ENCODE measurements at regions not wholly inside any gene's neighbourhood (a gene's known extent, or its start where the extent isn't known, plus 50 kb on each side); places are given as distances from the start of the nearest gene placed in this dataset.
"Not testable (repeated sequence)": the region's sequence is repeated elsewhere in the genome, so short reads cannot be mapped to it uniquely, and the experiment has no call there.

DNA sequence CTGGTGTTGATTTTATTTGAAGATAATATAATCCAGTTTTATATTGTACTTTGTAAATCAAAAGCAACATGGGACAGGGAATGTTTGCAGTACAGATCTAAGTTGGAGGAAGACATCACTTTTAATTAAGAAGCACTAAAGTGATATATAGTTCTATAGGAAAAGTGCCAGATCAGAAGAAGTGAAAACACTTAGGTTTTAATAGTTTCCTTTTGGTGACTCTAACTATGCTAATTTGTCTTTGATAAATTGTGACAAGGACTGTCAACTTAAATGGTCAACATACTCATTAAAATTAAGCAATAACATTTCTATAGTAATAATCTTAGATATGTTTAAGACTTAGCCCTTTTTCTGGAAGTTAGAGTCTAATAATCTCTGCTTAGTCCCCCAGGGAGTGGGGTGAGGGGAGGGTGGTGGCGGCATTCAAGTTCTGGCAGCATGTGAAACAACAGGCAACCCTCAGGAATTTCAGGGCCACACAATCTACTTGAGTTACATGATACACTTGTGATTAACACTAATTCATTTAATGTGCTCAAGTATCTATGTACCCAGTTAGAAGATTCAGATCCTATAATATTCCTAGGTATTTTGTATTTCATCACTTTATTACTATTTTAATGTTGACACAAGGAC lies 1026.5 kb downstream of the NR2F1-AS1 start:
- DNase-seq (ENCODE audit: low read depth in 4 of 4, low spot score in 3 of 4): no peak

DNA sequence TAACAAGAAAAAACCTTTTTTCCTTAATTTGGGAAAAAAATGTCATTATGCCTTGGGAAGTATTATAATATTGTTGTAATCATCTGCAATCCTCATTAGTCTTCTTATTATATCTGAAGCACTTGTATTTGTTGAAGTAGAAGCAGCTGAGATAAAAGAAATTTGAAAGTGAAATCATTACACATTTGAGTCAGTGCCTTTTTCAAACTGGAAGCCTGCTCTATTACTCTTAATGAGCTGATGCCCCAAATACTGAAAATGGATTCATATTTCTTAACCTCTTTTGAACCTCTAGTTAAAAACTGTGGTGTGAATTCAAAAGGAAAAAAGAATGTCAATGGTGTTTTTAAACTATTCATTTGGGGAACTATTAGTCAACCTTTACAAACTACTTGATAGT lies 1027.7 kb downstream of the NR2F1-AS1 start:
- no peak for DNase-seq (ENCODE audit: low read depth in 4 of 4, low spot score in 3 of 4)

DNA sequence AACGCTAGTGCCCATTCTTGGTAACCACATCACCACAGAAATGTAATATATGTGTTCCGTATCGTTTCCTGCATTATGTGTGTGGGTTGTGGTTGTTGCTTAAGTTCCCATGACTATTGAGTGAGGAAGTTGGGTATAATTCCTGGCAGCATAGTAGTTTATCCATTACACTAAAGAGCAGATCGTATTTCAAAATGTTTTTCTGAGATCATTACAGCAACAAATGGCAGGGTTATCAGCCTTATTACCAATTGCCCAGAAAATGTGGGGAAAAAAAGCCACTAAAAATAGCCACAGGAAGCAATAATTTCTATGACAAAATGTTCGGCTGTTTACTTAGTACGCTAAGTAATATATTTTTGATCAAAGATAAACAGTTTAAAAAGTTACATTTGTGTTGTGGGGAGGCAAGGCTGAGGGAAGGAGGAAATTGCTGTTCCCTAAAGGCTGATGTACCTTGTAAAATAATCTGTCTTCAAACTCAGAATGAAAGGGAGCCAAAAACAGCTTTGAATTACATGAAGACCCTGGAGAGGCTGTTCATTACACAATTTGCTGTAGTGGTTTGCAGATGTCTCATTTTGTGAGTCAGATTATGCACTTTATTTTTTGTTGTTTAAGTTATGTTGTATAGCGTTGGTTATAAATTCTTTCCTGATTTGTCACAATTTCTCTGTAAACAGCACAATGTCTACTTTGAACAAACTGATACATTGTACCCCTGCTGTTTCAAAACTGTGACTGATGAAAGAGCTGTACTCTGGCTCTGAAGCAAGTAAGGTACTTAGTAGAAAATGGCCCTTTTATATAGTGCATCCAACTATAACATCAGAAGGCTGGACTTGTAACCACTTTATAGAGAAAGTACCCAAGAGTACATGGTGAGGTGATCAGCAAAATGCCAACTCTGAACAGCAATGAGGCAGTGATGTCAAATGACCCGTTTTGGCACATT lies 1028.5 kb downstream of the NR2F1-AS1 start:
- DNase-seq (ENCODE audit: low read depth in 4 of 4, low spot score in 3 of 4): no peak

DNA sequence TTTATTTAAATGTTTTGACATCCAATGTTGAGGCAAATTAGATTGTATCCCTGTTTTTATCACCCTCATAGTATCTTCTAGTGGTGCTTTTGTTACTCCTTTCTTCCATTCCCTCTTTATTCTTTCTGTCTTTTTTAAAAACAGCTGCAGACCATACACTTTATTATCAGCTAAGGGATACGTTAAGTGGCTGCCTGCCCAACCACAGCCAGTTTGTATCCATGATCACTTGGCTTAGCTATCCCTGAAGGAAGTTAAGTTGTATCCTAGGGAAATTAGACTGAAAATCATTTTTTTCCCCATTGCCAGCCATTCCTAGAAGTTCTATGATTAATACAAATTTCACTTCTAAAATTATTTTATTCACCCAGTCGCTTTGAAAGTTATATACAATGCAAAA lies 1032.7 kb downstream of the NR2F1-AS1 start:
- no peak for DNase-seq (ENCODE audit: low read depth in 4 of 4, low spot score in 3 of 4)

DNA sequence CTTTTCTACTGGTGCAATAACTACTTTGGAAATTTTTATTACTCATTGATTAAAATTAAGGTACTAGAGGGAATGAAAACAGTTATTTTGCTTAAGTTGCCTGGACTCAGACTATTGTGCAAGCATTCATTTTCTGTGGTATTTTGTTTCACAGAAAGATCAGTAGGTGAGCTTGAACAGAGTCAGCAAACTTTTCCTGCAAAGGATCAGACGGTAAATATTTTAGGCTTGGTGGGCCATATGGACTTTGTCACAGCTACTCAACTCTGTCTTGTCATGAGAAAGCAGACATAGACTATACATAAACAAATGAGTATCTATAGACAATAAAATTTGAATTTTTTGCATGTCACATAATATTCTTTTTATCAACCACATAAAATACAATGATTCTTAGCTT lies 1036.4 kb downstream of the NR2F1-AS1 start:
- no peak for DNase-seq (ENCODE audit: low read depth in 4 of 4, low spot score in 3 of 4)

DNA sequence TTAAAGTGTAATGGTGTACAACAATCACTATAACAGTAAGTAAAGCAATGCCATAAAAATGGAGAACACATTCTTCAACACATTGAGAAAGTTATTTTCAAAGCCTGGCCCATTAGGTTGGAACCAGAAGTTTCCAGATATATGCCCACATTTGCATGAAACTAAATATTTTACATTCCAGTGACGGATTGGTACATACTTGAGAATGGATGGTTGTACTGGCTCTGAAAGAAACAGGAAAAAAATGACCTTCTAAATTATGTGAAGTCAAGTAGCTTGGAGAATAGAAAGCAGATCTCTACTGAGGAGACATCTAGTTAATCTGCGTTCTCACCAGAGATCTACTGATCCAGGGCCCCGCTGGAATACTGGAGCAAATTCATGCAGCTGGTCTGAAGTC lies 1037.0 kb downstream of the NR2F1-AS1 start:
- DNase-seq (ENCODE audit: low read depth in 4 of 4, low spot score in 3 of 4): no peak

DNA sequence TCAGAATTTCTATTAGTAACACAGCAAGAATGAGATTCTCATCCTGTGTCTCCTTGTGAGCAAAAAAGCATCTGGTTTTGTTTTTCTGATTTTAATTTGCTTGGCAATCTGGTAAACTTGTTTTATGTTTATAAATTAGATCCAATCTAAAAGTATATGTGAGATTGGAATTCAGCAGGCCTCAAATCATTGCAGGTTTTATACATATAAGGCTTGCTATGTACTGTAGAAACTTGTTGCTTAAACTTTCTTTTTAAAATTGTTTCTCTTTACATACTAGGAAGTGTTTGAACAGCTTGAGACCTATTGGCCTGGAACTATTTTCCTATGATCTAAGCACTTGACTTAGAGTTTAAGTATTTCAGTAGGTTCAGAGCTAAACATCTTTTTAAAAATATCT lies 1037.8 kb downstream of the NR2F1-AS1 start:
- DNase-seq (ENCODE audit: low read depth in 4 of 4, low spot score in 3 of 4): no peak

DNA sequence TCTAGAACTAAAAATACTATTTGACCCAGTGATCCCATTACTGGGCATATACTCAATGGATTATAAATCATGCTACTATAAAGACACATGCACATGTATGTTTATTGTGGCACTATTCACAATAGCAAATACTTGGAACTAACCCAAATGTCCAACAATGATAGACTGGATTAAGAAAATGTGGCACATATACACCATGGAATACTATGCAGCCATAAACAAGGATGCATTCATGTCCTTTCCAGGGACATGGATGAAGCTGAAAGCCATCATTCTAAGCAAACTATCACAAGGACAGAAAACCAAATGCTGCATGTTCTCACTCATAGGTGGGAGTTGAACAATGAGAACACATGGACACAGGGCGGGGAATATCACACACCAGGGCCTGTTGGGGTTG lies 1039.0 kb downstream of the NR2F1-AS1 start:
- not testable (repeated sequence) for DNase-seq (ENCODE audit: low read depth in 4 of 4, low spot score in 3 of 4)

DNA sequence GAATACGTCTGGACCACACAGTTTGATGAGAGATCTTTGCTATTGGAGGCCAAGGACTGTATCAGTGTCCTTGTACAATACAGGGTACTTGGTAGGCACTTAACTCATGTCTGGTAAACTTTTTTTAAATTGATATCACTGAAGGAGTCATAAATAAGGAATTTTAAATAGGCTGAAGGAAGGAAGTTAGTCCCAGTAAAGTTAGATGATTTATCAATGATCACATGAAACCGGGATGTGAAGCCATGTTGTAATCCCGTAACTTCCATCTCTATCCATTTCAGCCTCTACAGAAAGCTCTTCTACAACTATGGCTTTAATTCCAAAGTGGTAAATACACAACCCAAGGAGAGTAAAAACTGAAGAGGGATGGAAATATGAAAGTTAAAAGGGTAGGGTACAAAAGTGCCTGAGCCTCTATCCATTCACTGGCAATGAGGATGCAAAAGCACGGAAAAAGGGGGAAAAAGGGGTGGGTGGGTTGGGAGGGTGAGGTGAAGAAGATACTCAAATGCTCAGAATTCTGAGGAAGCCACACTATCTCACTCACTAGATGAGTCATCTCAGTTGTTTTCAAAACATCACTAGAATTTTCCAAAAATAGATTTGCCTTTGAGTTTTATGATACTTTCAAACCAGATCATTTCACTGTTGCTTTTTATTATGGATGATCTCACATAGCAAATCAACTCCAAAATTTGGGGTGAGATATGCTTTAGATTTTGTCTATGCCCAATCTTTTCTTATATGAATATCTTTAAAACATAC lies 1053.5 kb downstream of the NR2F1-AS1 start:
- no peak for DNase-seq (ENCODE audit: low read depth in 4 of 4, low spot score in 3 of 4)

DNA sequence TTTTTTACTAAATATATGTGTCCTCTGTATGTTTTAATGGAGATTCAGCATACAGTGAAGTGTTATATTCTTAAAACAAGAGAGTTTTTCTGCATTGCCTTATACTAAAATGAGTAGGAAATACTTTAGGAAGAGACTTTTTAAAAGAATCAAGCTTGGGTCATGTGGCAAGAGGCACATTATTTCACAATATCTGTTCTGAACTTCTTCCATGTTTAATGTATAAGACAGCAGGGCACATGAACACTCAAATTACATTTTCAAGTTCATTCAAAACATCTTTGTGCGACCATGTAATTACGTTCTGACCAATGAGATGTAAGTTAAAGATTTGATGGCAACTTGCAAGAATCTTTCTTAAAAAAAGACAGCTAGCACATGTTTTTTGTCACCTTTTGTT lies 1055.9 kb downstream of the NR2F1-AS1 start:
- DNase-seq (ENCODE audit: low read depth in 4 of 4, low spot score in 3 of 4): no peak

DNA sequence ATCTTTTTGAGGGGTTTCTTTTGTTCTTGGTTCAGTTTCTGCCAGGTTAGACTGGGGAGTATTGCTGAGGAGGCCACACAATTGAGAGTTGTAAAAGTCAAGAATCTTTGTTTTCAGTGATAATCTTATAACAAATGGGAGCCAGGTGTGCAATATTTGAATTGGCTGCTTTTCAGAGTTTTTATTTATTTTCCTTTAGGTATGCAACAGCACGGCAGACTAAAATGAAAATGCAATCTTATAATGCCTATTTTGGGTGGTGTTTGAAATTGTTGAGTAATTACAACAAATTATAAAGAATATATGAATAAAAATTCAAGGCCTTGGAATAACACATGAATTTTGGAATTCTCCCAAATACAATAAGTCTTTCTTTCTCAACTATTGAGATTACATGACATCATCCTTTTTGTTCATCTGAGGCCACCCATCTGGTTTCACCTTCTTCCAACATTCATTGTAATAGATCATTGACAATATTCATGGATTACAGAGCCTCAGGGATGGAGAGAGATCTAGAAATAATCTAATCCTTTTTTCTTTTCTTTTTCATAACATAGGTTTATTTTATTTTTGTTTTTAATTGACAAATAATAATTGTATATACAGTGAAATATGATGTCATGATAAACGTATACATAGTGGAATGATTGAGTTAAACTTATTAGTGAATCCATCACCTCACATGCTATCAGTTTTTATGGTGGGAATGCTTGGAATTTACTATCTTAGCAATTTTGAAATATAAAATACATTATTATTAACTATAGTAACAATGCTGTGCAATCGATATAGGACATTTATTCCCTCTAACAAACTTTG lies 1061.0 kb downstream of the NR2F1-AS1 start:
- DNase-seq (ENCODE audit: low read depth in 4 of 4, low spot score in 3 of 4): no peak

DNA sequence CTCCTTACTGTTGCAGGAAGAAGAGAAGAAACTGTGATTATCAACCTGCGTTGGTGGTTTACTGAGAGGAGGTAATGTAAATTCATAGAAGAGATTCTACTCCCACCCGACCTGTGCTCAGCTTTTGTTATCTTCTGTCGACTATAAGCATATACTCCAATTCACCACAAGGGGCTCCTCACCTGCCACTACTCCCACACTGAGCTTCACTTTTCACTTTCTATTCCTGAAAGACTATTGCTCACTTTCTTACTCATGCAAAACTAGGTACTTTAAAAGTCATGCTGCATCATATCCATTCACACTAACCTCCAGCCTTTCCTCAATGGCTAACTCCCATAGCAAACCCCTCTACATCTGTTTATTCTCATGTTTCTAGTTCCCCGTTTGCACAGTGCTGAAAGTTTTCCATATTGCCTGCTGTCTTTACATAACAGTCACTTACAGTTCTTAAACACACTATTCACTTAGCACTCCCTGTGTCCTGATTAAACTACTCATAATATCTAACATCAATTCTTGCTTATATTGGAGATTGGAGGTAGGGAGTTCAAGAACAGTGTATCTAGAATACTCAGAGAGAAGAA lies 1062.6 kb downstream of the NR2F1-AS1 start:
- DNase-seq (ENCODE audit: low read depth in 4 of 4, low spot score in 3 of 4): no peak

DNA sequence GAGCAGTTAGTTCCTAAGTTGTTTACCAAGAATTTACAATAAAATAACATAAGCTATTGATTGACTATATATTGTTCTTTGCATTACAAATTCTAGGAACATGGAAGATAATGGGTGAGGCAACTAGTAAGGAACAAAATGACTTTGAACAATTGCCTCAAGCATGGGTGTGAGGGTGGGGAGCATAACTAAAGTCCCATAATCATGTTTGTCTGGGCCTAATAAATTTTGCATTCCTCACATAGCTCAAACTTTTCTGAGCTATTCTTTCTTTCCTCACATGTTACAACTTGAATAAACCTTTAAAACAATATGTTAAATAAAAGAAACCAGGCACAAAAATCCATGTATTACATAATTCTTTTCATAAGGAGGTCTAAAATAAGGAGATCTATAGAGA lies 1066.1 kb downstream of the NR2F1-AS1 start:
- no peak for DNase-seq (ENCODE audit: low read depth in 4 of 4, low spot score in 3 of 4)

DNA sequence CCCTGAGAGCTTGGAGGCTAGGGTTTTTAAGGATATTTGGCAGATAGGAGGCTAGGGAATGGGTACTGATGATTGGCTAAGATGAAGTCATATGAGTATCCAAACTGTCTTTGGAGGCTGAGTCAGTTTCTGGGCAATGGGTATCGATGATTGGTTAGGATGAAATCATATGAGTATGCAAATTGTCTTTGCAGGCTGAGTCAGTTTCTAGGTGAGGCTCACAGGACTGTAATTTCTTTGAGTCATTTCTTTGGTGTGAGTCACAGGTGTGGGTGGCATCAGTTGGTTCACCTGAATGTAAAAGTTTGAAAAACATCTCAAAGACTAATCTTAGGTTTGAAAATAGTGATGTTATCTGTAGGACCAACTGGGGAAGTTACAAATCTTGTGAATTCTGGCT lies 1068.0 kb downstream of the NR2F1-AS1 start:
- DNase-seq (ENCODE audit: low read depth in 4 of 4, low spot score in 3 of 4): no peak

DNA sequence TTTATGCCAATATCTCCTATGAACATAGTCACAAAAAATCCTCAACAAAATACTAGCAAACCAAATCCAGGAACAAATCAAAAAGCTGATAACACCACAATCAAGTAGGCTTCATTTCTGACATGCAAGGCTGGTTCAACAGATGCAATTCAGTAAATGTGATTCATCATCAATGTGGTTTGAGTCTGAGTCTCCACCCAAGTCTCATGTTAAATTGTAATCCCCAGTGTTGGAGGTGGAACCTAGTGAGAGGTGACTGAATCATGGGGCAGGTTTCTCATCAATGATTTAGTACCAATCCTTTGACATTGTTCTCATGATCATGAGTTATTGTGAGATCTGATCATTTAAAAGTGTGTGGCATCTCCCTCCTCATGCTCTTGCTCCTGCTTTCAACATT lies 1072.7 kb downstream of the NR2F1-AS1 start:
- no peak for DNase-seq (ENCODE audit: low read depth in 4 of 4, low spot score in 3 of 4)

DNA sequence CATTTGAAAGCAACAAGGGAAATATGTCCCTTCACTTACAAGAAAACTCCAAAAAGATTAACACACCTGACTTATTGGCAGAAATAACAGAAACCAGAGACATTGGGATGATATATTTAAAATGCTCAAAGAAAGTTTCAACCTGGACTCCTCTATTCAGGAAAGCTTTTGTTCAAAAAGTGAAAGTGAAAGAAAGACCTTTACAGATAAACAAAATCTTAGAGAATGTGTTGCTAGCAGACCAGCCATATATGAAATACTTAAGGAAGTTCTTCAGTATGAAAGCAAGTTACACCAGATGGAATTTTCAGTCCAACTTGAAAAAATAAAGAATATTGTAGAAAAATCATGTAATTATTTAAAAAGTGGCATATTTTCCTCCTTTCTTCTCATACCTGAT lies 1075.1 kb downstream of the NR2F1-AS1 start:
- DNase-seq (ENCODE audit: low read depth in 4 of 4, low spot score in 3 of 4): no peak

DNA sequence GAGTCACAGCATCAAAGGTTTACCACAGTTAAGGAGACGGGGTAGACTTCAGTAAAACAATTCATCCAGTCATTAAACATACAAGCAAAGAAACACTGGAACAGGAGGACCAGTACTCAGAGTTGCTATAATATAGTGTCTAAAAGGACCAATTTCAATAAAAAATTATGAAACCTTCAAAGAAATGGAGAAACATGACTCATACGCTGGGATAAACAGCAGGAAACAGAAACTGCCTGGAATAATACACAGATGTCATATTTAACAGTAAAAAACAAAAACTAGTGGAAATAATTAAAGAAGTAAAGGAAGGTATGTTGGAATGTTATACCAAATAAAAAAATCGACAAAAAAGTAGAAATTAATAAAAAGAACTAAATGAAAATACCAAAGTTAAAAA lies 1075.9 kb downstream of the NR2F1-AS1 start:
- DNase-seq (ENCODE audit: low read depth in 4 of 4, low spot score in 3 of 4): no peak

DNA sequence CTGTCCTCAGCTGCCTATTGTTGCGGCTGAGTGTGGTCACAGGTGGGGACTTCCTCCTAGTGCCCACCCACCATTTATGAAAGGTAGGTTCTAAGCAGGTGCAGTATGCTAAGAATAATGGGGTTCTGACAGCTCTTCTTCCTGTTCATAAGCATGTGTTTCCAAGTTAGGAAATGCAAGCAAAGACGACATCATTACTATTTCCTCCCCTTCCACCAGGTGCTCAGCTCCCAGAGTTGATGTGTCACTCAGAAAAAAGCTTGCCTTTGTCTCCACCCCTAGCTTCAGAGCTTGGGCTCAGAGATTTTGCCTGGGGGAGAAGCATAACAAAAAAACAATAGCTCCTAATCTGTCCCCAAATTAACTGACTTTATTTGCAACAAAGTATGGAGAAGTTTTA lies 1076.7 kb downstream of the NR2F1-AS1 start:
- DNase-seq (ENCODE audit: low read depth in 4 of 4, low spot score in 3 of 4): no peak

DNA sequence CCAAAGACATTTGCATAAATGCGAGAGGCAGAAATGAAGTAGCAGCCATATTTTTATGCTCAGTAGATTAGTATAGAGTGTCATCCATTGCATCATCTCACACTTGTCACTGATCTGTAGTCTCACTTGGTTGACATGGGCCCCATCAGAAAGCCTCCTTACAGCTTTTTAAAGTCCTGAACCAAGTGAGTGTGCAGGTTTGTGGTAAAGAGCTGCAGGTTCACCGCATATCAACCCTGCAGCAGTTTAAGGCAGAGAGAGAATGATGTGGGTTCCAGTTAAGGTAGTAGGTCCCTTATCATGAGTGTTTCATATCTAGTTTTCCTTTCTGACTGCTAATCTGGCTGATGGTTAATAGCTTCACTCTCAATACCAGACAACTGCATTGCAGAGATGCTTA lies 1080.3 kb downstream of the NR2F1-AS1 start:
- no peak for DNase-seq (ENCODE audit: low read depth in 4 of 4, low spot score in 3 of 4)

DNA sequence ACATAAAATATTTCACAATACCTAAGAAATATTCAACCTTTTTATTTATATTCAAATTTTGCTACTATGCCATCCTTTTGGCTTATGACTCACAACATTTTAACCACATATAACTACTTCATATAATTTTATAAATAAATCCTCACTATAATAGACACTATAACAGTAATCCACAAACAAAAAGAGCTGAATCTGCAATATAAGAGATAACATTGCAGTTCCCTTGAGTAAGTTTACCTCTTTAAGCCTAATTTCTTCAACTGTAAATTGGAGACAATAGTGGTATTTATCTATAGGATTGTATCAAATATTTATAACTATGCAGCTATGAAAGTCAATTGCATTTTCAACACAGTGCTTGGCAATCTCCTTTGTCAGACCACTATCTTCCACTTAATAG lies 1084.5 kb downstream of the NR2F1-AS1 start:
- DNase-seq (ENCODE audit: low read depth in 4 of 4, low spot score in 3 of 4): no peak

Data from left renal pelvis (tissue), 4 donors.